Psoas muscle (tissue), 7 donors: ENCODE measurements at regions not wholly inside any gene's neighbourhood (a gene's known extent, or its start where the extent isn't known, plus 50 kb on each side); places are given as distances from the start of the nearest gene placed in this dataset.

ENCODE experiments used
- ATAC-seq, 4 donors: fragments of 200-7000 bp; cut with Tn5 transposase; one replicate each; pipeline ENCODE4 v1.9.1; 2020; ENCODE audit warnings: moderate library complexity in 3 of 4, mild to moderate bottlenecking in 2 of 4
- DNase-seq, 2 donors: peaks; one replicate each; pipeline ENCODE4 v3.0.0-alpha.2; 2020
- H3K27ac ChIP-seq: fragments of 200-600 bp; one replicate; pipeline ENCODE4 v1.8.0; 2022
- H3K27me3 ChIP-seq, 3 donors: fragments of 200-600 bp in 1 of 3; one replicate each; pipeline versions ENCODE4 v1.6.1 to v1.8.0; 2013 to 2022; ENCODE audit warnings: low read length in 2 of 3, mild to moderate bottlenecking in 2 of 3, moderate library complexity in 1 of 3; ENCODE audit not compliant: insufficient read depth in 3 of 3
- H3K36me3 ChIP-seq, 2 donors: fragments of 200-600 bp in 1 of 2; one replicate each; pipeline versions ENCODE4 v1.6.1 to v1.8.0; 2013 to 2022; ENCODE audit warnings: low read depth in 1 of 2, mild to moderate bottlenecking in 1 of 2, moderate library complexity in 1 of 2; ENCODE audit not compliant: insufficient read depth in 1 of 2
- H3K4me1 ChIP-seq: fragments of 200-600 bp; one replicate; pipeline ENCODE4 v1.8.0; 2022
- H3K4me3 ChIP-seq: fragments of 200-600 bp; one replicate; pipeline ENCODE4 v1.8.0; 2022; ENCODE audit warnings: mild to moderate bottlenecking
- H3K9me3 ChIP-seq: fragments of 200-600 bp; one replicate; pipeline ENCODE4 v1.8.0; 2022
- WGBS, 3 donors: extraction: QIAGEN DNeasy Blood & Tissue Kit; methylation state at CpG; one replicate each; pipeline versions ENCODE4 v1.1.6 to v1.1.7; 2013; 5-methylcytosine and 5-hydroxymethylcytosine counted together
- intact Hi-C, 2 donors: fragments of 100-400 bp; cut with DNase I; formaldehyde crosslinking; loops; one replicate each; pipeline versions ENCODE4 v1.11.0 to v1.14.2; 2022
- TF ChIP-seq, protein P1 (sequence below): fragments of 200-600 bp; IDR thresholded peaks from one replicate; pipeline ENCODE4 v1.8.0; 2022; ENCODE audit warnings: antibody characterized with exemption
- donor health status: healthy with polysubstance abuse.
- donor health status: DM: no; HTN: no; CAD: no; lungs with moderate emphysema.
- donor health status: Bipolar disorder and iron deficiency.
- donor health status: healthy.
- donor health status: DM: yes; HTN: yes; CAD: no.
- donor health status: DM: no; HTN: no; CAD: no.
- donor health status: DM: yes; HTN: yes; CAD: no.

DNA sequence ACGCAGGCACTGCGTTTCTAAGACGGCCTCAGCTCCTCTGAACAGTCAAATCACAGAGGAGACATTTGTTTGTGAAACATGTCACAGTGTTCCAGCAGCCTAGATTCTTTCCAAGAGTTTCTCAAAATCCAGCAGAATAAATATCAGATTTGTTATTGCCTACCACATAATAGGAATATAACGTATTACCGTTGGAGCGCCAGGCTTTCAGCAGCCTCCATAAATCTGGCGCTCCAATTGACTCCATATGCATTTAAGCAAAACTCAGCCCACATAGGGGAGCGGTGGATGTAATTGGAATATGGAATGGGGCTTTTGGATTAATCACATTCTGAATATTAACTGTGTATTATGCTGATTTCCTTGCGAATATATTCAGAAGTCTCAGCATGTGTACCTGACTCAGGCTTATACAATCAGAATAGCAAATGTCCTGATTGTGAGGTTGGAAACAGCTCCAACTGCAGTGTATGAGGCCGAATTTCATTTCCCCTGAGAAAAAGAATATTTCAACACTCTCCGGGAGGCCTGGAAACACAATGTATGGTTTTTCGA, 174.0 kb downstream of the ASCL4 start:
- Histone ChIP-seq H3K9me3 (no peaks in the 10 kb centered on the region), H3K4me1 (no peaks in the 10 kb centered on the region), H3K27me3 (no peaks in the 10 kb centered on the region), H3K4me3 (no peak overlapping the region), H3K36me3 (no peaks in the 10 kb centered on the region), H3K27ac (no peak overlapping the region)
- WGBS, 3 donors = 53 to 65% (median 59%) methylated on average over 12 of the region's 12 CpGs
- ATAC-seq = peak in 1 of 4 donors; percentile 29
- DNase-seq = no peak
- TF ChIP-seq, protein P1, sequence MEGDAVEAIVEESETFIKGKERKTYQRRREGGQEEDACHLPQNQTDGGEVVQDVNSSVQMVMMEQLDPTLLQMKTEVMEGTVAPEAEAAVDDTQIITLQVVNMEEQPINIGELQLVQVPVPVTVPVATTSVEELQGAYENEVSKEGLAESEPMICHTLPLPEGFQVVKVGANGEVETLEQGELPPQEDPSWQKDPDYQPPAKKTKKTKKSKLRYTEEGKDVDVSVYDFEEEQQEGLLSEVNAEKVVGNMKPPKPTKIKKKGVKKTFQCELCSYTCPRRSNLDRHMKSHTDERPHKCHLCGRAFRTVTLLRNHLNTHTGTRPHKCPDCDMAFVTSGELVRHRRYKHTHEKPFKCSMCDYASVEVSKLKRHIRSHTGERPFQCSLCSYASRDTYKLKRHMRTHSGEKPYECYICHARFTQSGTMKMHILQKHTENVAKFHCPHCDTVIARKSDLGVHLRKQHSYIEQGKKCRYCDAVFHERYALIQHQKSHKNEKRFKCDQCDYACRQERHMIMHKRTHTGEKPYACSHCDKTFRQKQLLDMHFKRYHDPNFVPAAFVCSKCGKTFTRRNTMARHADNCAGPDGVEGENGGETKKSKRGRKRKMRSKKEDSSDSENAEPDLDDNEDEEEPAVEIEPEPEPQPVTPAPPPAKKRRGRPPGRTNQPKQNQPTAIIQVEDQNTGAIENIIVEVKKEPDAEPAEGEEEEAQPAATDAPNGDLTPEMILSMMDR = no peak
- intact Hi-C loops = no loop called here

DNA sequence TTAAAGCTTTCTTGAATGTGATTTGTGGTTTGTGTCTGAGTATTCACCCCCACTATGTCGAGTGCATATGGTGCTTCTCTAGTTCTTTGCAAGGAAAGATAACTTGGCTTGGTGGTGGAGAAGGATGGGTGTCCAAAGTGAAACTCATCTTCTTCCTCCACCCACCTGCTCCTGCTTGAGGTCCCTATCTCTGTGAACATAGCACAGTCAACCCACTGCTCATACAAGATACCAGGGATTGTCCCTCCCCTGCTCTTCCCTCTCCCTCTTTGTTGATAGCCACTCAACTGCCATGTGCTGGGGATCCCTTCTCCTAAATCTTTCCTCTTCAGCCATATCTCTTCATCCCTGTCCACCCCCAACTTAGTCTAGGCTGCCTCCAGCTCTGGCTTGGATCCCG, 176.5 kb downstream of the ASCL4 start:
- ATAC-seq (no peak), DNase-seq (no peak)
- Histone ChIP-seq H3K27ac (no peak overlapping the region), H3K27me3 (peaks cover 0 to 2% (median 0%) of the 10 kb centered on the region in 3 donors), H3K4me3 (no peak overlapping the region), H3K9me3 (no peaks in the 10 kb centered on the region), H3K4me1 (no peaks in the 10 kb centered on the region), H3K36me3 (no peaks in the 10 kb centered on the region)
- intact Hi-C loops = no loop called here
- 80 to 85% (median 83%) methylated on average over 2 of the region's 2 CpGs for WGBS, 3 donors
- TF ChIP-seq, protein P1 = no peak

DNA sequence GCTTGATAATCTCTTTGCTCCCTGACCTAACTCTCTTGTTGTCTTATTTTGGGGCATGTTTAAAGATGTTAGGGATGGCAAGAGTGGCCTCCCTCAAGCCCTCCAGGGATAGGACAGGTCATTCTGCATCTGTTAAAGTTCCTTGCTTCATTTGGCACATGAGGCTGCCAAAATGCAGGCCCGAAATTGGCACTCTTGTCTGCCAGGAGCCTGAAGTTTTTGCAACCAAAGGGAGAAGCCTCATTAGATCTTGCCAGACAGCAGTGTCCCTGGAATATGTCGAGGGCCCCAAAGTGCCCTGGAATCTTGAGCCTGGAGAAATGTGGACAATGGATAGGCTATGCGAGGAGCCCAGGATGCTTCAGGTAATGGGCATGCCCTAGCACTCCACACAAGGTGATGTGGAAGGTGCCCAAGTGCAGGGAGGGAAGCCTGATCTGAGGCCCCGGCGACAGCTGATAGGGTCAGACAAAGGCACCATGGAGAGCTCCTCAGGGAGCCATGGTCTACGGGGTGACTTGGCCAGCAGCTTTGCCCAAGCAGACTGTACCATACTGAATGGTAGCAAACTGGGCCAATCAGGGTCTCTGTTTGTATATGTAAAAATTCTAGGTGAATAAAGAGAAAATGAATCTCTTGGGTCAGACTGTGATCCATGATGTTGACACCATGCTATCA, 173.0 kb upstream of the WSCD2 start:
- Histone ChIP-seq H3K27ac (no peak overlapping the region), H3K4me1 (no peaks in the 10 kb centered on the region), H3K4me3 (no peak overlapping the region), H3K36me3 (no peaks in the 10 kb centered on the region), H3K27me3 (peaks cover 0 to 2% (median 0%) of the 10 kb centered on the region in 3 donors), H3K9me3 (no peaks in the 10 kb centered on the region)
- ATAC-seq (no peak), DNase-seq (peak in 1 of 2 donors; percentile 55)
- TF ChIP-seq, protein P1 = no peak
- intact Hi-C loops = no loop called here
- 33 to 46% (median 43%) methylated on average over 6 of the region's 6 CpGs for WGBS, 3 donors

DNA sequence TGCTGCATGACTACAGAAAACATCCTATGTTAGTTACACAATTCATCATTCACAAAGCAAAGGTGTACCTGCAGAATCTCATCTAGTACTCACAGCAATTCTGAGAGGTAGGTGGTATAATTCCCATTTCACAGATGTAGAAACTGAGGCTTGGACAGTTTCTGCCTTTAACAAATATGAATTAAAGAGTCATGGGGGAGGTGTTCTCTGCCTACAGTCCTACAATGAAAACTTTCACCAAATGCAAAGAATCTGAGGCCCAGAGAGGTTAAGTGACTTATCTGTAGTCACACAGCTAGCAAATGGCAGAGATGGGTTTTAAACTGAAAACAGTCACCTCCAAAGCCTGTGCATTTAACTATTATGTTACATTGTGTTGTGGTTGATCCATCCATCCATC, 171.6 kb upstream of the WSCD2 start:
- ATAC-seq (no peak), DNase-seq (no peak)
- Histone ChIP-seq H3K36me3 (no peaks in the 10 kb centered on the region), H3K4me1 (no peaks in the 10 kb centered on the region), H3K4me3 (no peak overlapping the region), H3K27ac (no peak overlapping the region), H3K9me3 (no peaks in the 10 kb centered on the region), H3K27me3 (peaks cover 0 to 2% (median 0%) of the 10 kb centered on the region in 3 donors)
- TF ChIP-seq, protein P1 = no peak
- intact Hi-C loops = no loop called here

DNA sequence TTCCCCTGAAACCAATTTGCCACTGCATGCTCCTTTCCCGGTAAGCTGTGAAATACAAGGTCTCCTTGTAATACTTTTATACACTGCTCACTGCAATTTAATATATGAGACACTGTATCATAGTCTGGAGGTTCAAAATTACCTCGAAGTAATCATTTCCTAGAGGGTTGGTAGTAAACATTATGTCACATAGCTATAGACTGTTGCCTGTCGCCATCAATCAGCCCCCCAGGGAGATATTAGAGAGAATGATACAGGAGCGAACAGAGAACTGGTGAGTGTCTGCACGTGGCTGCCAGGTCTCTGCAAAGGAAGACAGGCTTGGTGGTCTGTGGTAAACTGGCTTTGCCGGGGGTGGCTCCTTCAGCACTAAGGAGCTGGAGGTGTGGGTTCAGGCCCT, 165.5 kb upstream of the WSCD2 start:
- no peaks in the 10 kb centered on the region for H3K9me3 ChIP-seq
- intact Hi-C loops = no loop called here
- no peaks in the 10 kb centered on the region for H3K36me3 ChIP-seq
- WGBS, 3 donors = 59 to 64% (median 62%) methylated on average over 6 of the region's 6 CpGs
- H3K27ac ChIP-seq = no peak overlapping the region
- TF ChIP-seq, protein P1 = no peak
- H3K27me3 ChIP-seq = no peaks in the 10 kb centered on the region
- ATAC-seq (no peak), DNase-seq (no peak)
- no peak overlapping the region for H3K4me3 ChIP-seq
- no peaks in the 10 kb centered on the region for H3K4me1 ChIP-seq
